HG02588 (cell line): ENCODE measurements at regions not wholly inside any gene's neighbourhood (a gene's known extent, or its start where the extent isn't known, plus 50 kb on each side); places are given as distances from the start of the nearest gene placed in this dataset.

Experiments used
- ATAC-seq: cut with Tn5 transposase; IDR thresholded peaks from one replicate; pipeline ENCODE4 v1.9.1; 2021; ENCODE audit warnings: mild to moderate bottlenecking, moderate library complexity; ENCODE audit not compliant: unreplicated experiment

DNA sequence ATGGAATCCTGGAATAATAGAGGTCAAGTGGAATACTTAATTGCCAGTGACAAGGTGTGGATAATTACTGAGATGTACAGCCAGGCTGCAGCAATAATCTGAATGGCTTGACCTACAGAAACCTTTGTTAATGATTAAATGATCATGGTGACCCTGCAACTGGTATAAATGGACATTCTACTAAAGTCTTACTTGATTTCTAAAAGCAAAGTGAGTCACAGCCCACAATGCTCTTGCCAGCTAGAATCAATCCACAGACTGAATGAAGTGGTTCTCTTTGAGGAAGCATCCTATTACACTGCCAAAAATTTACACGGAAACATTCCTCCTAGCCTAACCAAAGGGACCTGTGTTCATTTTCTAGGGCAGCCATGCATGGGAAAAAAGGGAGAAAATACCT, 518.5 kb downstream of the SOX5 start:
- no peak for ATAC-seq

- ATAC-seq = no peak
These were observed 516.3 kb downstream of the SOX5 start for GRCh38 chr12:23433121-23433520.

- no peak for ATAC-seq
These were observed 515.3 kb downstream of the SOX5 start for GRCh38 chr12:23434154-23434553.

DNA sequence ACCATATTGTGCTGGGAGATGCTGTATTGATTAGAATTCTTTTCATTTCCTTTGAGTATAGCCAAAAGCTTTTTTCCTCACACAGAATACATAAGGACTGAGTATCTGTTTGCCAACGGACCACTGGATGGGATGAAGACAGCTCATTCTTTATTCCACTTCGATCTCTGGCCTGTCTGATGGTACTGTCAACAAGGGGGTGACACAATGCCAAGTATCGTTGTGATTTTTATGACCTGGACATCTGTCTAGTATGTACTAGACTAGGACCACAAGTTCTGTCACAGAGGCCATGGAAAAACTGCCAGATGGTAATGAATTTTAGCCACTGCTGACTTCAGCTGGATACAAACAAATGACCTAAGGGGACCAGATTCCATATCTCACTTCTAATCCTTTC, 502.7 kb downstream of the SOX5 start:
- ATAC-seq = no peak

- ATAC-seq = no peak
These were observed 498.7 kb downstream of the SOX5 start for GRCh38 chr12:23450810-23451209.

GRCh38 chr12:23455283-23455682, 494.2 kb downstream of the SOX5 start:
- no peak for ATAC-seq

GRCh38 chr12:23458640-23459039, 490.8 kb downstream of the SOX5 start:
- ATAC-seq = no peak

DNA sequence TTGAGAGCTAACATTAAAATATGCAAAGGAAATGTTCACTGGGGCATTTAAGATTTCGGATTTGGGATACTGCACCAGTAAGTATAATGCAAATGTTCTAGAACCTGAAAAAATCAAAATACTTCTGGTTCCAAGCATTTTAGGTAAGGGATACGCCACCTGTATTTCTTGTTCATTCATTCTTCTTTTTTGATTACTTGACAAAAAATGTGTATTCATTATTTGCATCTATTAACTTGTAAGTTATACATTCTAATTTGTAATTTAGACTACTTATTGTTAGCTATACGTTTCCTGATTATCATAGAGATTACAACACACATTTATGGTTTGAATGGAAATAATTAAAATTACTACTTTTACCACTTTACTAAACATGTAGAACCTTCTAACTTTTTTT, 486.9 kb downstream of the SOX5 start:
- no peak for ATAC-seq

GRCh38 chr12:23463172-23463571, 486.3 kb downstream of the SOX5 start:
- no peak for ATAC-seq

GRCh38 chr12:23464241-23464812, 485.1 kb downstream of the SOX5 start:
- ATAC-seq = no peak

- ATAC-seq = no peak
These were observed 477.0 kb downstream of the SOX5 start for GRCh38 chr12:23472329-23472971.

- ATAC-seq = no peak
These were observed 476.4 kb downstream of the SOX5 start for GRCh38 chr12:23473071-23473470.

DNA sequence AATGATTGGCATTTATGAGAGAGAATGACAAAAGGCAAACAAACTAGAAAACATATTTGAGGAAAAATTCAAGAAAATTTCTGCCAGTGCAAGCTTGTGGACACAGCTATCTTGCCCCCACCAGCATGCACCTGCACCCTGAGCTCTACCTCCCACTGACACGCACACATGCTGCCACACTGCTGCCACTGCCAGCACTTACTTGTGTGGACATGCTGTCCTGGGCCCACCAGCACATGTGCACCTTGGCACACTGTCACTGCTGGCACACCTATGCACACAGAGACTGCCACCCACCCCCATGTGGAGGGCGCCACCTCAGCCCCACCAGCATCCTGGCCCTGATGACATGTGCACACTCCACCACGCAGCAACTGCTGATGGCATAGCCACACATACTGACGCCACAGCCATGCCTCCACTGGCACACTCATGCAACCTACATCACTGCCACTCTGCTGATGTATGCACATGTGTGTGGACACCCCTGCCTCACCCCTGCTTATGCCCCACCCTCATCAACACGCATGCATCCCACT, 475.0 kb downstream of the SOX5 start:
- no peak for ATAC-seq
